ENCODE measurements at regions not wholly inside any gene's neighbourhood (a gene's known extent, or its start where the extent isn't known, plus 50 kb on each side); places are given as distances from the start of the nearest gene placed in this dataset.
"Not testable (repeated sequence)": the region's sequence is repeated elsewhere in the genome, so short reads cannot be mapped to it uniquely, and the experiment has no call there.

- DNase-seq (ENCODE audit: low read depth in 2 of 3, low spot score in 2 of 3): peak; percentile 50 to 89 (median 76)
Observed at GRCh38 chr9:33623658-33624586, 99.9 kb downstream of the ANKRD18B start.

- not testable (repeated sequence) for DNase-seq (ENCODE audit: low read depth in 2 of 3, low spot score in 2 of 3)
Observed at GRCh38 chr9:33628318-33628717, 104.3 kb downstream of the ANKRD18B start.

- no peak for DNase-seq (ENCODE audit: low read depth in 2 of 3, low spot score in 2 of 3)
Observed at GRCh38 chr9:33628865-33629410, 104.9 kb downstream of the ANKRD18B start.

- no peak for DNase-seq (ENCODE audit: low read depth in 2 of 3, low spot score in 2 of 3)
Observed at GRCh38 chr9:33633636-33634035, 109.6 kb downstream of the ANKRD18B start.

DNA sequence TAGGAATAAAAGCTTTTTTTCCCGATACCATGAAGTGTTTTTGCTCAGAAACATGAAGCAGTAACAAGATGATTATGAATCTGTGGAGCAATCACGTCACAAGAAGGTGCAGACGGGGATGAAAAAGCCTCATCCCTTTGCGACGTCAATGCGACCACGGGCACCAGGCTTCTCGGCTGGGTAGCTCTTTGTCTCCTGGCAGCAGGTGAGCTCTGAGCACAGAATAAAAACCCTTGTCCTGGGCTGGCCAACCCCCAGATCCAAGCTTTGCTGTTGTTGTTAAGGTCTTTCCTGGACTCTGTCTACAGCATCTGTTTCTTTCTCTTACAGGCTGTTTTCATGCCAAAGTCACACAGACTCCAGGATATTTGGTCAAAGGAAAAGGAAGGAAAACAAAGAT, 113.8 kb downstream of the ANKRD18B start:
- no peak for DNase-seq (ENCODE audit: low read depth in 2 of 3, low spot score in 2 of 3)

DNA sequence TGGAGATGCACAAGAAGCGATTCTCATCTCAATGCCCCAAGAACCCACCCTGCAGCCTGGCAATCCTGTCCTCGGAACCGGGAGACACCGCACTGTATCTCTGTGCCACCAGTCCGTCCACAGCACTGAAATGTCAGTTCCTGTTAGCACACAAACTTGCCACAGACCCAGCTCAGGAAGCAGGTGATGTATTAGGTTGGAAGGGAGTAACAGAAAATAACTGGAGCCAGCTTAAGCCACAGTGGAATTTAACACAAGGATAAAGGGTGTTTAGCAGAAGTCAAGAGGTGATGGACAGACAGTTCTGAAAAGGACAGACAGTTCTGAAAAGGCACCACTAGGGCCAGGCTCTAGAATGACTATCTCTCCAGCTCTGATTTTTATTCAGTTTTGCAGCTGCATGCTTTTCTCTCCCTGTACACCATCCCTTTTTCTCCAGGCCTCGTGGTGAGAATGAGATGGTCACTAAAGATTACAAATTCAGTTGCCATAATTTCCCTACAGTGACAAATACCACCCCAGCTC, 114.4 kb downstream of the ANKRD18B start:
- peak in 1 of 3 donors; percentile 51 for DNase-seq (ENCODE audit: low read depth in 2 of 3, low spot score in 2 of 3)

DNA sequence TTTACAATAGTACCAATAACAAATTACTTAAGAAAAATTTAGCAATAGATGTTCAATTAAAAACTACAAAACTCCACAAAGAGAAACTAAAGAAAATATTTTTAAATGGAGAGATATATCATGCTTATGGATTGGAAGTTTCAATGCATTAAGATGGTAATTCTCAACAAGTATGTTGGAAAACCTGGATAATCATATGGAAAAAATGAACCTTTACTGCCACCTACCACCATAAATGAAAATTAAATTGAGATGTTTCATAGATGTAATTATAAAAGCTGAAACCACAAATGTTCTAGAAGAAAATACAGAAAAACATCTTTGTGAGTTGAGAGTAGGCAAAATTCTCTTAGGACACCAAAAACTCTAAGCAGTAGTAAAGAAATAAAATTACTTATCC, 121.7 kb downstream of the ANKRD18B start:
- DNase-seq (ENCODE audit: low read depth in 2 of 3, low spot score in 2 of 3): no peak

DNA sequence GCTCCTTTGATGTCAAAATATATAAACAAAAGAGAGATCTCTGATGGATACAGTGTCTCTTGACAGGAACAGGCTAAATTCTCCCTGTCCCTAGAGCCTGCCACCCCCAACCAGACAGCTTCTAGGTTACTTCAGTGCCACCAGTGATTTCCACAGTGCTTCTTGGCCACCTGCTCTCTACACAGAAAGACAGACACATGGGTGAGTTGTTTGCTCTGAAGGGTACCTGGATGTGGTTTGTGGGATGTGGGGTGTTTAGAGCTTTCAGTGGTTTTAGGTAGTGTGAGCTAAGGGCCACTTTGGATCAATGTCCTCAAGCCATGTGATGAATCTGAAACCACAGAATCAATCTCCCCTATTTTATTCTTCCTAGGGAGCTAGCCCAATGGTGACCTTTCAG, 125.4 kb downstream of the ANKRD18B start:
- DNase-seq (ENCODE audit: low read depth in 2 of 3, low spot score in 2 of 3): no peak

- DNase-seq (ENCODE audit: low read depth in 2 of 3, low spot score in 2 of 3): no peak
Observed at GRCh38 chr9:33651125-33651524, 127.1 kb downstream of the ANKRD18B start.

DNA sequence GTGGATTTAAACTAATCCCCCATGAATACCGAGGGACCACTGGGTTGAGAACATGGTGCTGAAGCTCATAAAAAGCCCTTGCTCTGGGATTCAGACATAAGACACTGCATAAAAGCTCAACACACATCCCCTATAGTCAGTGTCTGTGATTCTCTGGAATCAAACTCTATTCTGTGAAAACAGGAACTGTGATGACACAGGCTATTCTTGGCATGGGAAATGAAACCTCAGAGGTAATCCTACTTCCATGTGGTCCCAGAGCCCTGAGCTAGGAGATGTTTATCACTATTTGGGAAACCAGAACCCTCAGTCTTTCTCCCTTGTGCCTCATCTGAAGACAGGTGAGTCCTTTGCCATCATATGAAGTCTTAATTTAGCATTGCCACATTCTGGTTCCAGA, 135.4 kb upstream of the PRSS3 start:
- DNase-seq (ENCODE audit: low read depth in 2 of 3, low spot score in 2 of 3): no peak

DNA sequence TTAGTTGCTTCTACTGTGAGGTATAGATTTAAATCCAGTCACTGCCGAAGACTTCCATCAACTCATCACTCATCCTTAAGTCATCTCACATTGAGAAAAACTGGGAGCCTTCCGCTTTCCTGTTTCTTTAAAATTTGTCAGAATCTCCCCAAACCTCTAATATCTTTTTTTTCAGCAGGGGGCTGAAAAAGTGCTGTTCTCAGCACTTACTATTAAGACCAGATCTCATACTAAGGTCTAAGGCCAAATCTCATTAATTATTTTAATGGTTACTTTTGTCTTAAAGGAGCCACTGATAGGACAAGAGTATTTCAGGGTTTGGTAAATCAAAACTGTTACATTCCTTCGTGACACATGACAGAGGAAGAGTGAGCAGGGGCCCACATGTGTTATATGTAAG, 134.6 kb upstream of the PRSS3 start:
- no peak for DNase-seq (ENCODE audit: low read depth in 2 of 3, low spot score in 2 of 3)

DNA sequence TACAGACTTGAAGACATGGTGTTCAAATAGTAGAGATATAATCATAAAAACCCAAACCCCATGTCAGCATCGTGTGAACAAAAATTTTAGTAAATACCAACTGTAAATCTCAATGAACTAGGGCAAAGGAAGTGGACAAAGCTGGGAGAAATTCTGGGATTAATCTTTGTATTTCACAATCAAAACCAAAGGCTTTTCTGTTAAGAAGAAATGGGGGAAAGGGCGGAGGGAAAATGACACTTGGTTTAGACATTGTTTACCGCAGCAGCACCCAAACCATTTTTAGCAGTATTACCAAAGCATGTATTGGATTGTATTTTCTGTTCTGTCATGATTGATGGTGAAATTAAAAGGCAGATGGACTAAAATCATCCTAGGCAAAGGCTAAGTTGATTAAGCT, 134.2 kb upstream of the PRSS3 start:
- no peak for DNase-seq (ENCODE audit: low read depth in 2 of 3, low spot score in 2 of 3)

DNA sequence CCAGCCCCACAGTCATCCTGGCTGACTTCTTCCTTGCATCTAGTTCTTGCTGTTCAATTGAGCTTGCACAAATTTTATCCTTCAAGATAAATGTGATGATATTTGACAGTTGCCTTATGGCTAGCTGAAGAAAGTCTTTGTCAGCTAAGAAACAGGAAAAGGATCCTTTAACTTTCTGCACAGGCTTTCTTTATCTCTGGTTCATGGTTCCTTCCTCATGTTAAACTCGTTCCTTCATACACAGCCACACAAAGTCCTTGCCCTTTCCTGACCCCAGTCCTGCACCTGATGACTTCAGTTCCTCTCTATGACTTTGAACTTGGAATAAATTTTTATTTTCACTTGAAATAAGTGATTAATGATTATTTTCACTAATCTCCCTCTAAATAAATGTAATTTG, 132.5 kb upstream of the PRSS3 start:
- peak in 1 of 3 donors; percentile 53 for DNase-seq (ENCODE audit: low read depth in 2 of 3, low spot score in 2 of 3)

- not testable (repeated sequence) for DNase-seq (ENCODE audit: low read depth in 2 of 3, low spot score in 2 of 3)
Observed at GRCh38 chr9:33676194-33676745, 119.1 kb upstream of the PRSS3 start.

DNA sequence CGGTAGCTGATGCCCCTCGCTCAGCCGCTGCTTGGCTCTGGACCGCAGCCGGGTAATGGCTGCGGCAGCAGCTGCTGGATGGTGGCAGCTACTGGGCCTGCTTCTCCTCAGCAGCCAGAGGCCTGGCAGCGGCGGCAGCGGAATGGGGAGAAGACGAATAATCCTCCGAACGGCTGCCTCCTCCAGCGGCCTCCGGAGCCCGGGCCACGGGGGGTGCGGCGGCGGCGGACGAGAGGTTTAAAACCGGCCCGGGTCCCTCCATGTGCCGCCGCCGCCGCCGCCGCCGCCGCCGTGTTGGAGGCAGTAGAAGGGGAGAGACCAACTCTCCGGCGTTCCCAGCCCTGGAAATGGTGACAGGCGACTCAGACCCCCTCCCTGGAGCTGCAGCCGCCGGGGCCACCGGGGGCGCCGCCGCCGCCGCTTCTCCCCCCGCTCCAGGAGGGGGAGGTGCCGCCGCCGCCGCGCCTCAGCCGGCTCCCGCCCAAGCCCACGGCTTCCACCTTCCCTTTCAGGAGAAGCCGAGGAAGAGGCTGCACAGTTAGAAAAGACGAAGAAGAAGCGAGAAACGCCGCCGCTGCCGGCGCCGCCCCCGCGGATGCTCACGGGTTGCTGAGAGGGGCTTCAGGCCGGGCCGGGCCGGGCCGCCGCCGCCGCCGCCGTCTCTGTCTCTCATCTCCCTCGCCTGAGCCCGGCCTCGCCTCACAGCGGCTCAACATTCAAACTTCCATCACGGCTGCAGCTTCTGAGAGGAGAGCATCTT, 118.4 kb upstream of the PRSS3 start:
- peak in 2 of 3 donors; percentile 53 to 63 for DNase-seq (ENCODE audit: low read depth in 2 of 3, low spot score in 2 of 3)

DNA sequence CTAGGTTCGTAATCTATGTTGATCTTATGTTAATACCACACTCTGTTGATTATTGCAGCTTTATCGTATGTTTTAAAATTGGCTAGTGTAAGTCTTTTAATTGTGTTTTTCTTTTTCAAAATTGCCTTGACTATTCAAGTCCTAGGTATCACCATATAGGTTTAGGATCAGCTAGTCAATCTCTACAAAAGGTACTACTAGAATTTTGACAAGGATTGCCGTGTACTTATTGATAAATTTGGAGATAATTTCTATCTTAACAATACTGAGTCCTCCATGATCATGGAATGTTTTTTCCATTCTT, 117.9 kb upstream of the PRSS3 start:
- DNase-seq (ENCODE audit: low read depth in 2 of 3, low spot score in 2 of 3): no peak

GRCh38 chr9:33677961-33678360, 117.4 kb upstream of the PRSS3 start:
- DNase-seq (ENCODE audit: low read depth in 2 of 3, low spot score in 2 of 3): no peak

DNA sequence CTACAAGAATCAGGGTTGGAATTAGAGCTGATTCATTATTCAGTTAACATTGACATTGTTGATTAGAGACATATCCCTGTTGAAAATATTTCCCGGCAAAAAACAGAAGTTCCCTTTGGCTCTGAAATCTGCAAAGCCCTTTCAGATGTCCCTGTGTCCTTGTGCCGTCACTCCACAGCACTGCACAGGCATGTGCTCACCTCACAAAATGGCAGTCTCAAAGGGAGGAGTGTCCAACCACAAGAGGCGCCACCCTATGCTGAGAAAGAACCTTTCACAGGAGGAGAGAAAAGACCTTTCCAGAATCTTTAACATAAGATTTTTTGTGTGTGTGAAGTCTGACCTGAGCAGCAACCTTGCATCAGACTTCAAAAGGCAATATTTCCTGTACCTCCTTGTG, 112.8 kb upstream of the PRSS3 start:
- no peak for DNase-seq (ENCODE audit: low read depth in 2 of 3, low spot score in 2 of 3)

- no peak for DNase-seq (ENCODE audit: low read depth in 2 of 3, low spot score in 2 of 3)
Observed at GRCh38 chr9:33684831-33685230, 110.5 kb upstream of the PRSS3 start.

GRCh38 chr9:33686942-33687341, 108.4 kb upstream of the PRSS3 start:
- DNase-seq (ENCODE audit: low read depth in 2 of 3, low spot score in 2 of 3): no peak

DNA sequence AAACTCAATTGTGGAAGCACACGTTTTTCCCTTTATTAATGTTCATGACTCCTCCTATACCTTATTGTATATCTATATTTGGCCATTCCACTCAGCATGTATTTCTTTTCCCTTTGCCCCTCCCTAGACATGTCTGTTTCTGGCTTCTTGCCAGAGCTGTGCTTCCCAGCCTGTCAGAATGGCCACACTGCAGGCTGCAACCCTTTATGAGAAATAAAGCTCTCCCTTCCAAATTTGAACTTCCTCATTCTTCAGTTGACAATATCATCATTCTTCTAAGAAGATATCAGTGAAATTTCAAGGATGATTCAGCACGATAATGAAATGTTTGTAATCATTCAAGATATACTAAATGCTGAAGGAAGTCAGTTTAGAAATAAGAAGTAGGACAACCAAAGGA, 107.6 kb upstream of the PRSS3 start:
- peak in 2 of 3 donors; percentile 33 to 60 for DNase-seq (ENCODE audit: low read depth in 2 of 3, low spot score in 2 of 3)

Measured in hematopoietic multipotent progenitor cell (in vitro differentiated cells).